DMS79 (cell line): ENCODE measurements at regions not wholly inside any gene's neighbourhood (a gene's known extent, or its start where the extent isn't known, plus 50 kb on each side); places are given as distances from the start of the nearest gene placed in this dataset.

Experiments used
- DNase-seq: peaks from one replicate; lab custom pipeline; 2025; lab: John Stamatoyannopoulos, UW

DNA sequence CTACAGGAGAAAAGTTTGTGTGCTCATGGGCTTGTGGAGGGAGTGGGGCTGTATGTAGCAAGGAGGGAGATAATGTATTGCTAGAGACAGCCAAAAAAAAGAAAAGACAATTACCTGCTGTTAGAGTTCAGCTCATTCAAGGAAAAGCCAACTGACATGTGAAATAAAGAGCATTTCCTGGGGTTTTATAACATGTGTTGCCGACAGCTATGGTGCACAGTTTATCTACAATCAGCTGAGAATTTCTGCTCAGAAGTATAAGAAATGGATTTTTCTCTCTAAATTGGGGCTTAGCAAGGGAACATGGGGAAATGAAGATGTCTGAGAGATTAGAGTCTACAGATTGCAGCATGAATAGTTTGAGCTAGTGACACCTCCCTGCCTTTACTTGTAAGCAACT, 674.1 kb downstream of the SUCLG1 start:
- no peak for DNase-seq

DNA sequence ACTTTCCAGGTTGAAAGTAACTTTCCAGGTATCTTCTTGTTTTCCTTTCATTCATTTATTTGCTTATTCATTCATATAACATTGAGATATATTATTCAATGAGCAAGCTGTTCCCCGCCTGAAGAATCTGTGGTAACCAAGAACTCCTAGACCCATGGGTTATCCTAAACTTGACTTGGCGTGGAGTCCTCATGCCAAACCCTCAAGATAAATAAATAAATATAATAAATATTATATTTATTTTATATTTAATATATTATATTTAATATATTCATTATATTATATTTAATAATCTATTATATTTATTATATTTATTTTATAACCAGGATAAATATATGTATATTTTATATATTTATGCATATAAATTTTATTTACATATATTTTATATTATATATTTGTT, 674.8 kb downstream of the SUCLG1 start:
- DNase-seq: no peak

DNA sequence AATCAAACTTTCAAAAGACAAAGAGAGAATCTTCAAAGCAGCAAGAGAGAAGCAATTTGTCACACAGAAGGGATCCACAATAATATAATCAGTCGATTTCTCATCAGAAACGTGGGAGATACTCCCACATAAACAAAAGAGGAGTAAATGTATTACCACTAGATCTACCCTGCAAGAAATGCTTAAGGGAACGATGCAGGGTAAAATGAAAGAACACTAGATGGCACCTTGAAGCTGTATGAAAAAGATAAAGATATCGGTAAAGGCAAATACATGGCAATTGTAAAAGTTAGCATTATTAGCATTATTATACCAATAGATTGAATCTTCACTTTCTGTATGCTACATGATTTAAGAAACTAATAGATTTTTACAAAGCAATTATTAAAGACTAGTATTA, 677.0 kb downstream of the SUCLG1 start:
- DNase-seq: no peak

DNA sequence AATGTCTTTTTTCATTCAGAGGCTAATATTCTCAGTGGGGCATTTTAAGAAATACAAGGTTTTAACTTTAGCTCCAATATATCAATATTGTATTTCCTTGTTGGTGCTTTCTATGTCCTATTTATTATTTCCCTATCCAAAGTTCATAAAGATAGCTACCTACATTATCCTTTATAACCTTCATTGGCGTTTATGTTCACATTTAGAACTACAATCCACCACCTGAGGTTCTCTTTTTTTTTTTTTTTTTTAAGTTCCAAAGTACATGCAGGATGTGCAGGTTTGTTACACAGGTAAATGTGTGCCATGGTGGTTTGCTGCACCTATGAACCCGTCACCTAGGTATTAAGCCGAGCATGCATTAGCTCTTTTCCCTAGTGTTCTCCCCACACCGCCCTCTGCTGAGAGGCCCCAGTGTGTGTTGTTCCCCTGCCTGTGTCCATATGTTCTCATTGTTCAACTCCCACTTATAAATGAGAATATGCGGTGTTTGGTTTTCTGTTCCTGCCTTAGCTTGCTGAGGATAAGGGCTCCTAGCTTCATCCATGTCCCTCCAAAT, 694.6 kb downstream of the SUCLG1 start:
- no peak for DNase-seq

DNA sequence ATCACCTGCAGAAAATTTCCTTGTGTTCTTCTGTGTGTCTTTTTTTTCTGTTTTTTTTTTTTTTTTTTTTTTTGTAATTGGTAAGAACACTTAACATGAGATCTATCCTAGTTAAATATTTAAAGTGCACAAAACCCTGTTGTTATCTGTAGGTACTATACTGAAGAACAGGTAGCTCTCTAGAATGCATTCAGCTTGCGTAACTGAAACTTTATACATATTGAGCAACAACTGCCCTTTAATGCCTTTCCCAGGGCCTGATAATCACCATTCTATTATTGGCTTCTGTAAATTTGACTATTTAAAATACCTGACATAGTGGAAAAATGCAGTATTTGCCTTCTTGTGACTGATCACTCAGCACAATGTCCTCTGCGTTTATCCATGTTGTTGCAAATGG, 701.8 kb downstream of the SUCLG1 start:
- DNase-seq: no peak

DNA sequence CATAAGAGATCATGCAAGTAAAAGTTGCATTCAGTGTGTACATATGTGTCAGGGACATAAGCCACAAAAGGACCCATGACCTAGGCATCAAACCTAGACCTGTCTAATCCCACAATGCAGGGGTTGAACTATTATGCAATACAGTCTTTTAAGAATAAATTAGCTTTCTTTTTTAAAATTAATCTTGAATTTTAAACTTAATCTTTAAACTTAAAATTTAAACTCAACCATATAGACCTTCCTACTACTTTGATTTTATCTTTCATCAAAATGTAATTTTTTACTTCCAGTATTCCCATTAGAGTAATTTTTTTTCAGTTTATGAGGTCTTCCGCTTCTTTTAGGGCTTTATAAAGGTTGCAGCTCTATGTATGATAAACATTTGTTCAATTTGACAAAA, 702.9 kb downstream of the SUCLG1 start:
- DNase-seq: no peak

DNA sequence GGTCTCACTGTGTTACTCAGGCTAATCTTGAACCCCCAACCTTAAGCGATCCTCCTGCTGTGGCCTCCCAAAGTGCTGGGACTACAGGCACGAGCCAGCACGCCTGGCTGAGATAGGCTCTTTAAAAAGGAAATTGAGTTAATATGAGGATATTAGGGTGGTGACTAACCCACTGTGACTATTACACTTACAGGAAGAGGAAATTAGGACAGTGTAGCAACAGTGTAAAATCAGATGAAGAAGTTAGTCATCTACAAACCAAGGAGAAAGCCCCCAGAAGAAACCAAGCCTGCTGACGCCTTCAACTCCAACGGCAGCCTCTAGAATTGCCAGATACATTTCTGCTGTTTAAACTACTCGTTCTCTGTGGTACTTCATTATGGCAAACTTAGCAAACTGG, 711.9 kb downstream of the SUCLG1 start:
- DNase-seq: no peak

DNA sequence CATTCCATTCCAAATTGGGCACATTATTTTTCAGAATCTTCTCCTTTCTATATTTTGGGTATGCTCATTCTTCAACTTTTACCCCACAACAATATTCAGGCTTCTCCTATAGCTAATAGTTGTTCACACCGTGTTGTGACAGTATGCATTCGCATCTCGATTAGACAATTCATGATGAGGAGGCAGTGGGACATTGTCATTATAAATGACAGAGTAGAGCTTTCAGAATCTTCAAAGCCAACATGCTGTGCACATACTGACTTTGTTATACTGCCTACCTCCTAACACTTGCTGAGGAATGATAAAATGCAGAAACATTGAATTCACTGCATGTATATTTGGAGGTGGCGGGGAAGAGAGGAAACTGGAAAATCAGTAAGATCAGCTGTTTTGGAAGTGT, 714.2 kb downstream of the SUCLG1 start:
- no peak for DNase-seq

DNA sequence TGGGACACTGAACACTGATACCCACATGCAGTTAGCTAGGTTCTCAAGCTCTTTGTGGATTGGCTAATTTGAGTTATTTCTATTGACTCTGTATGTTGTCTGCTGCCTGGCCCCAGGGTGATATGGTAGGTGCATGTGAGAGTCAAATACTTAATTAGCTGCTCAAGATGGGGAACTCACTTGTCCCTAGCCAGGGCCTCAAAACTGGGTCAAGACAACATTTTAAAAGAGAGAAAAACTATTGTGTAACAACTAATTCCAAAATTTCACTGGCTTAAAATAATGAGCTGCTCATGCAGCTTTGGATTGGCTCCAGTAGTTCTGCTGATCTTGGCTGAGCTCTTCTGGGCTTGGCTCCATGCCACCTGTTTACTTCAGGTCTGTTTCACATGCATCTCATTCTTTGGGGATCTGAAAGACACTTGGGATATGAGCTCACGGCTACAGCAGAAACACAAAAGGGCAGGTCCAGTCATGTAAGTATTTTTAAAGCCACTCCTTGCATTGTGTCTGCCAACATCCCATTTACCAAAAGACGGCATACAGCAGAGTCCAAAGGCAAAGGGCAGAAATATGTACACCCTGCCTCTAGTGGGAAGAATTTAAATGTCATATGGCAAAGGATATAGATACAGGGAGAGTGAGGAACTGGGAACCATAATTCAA, 716.8 kb downstream of the SUCLG1 start:
- no peak for DNase-seq

DNA sequence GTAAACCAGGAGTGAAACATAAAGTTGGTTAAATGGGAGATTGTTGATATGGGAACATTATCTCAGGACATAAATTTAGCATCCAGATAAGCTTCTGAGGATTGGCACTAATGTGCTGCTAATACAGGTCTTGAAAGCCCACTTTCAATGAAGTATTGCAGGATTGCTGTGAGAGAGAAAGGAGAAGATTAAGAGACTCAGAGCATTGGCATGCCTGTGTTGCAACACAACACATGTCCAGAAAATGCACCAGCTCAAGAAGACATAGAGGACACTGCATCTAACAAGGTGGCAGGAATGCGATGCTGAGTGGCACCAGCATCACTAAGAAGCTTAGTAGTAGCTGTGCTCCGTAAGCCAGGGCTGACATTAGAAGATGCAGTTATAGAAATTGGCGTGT, 728.9 kb downstream of the SUCLG1 start:
- no peak for DNase-seq

DNA sequence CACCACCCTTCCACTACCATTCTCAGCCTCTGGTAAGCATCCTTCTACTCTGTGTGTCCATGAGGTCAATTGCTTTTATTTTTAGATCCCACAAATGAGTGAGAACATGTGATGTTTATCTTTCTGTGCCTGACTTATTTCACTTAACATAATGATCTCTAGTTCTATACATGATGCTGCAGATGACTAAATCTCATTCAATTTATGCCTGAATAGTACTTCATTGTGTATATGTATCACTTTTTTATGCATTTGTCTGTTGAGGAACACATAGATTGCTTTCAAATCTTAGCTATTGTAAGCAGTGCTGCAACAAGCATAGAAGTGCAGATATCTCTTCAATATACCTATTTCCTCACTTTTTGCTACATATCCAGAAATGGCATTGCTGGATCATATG, 733.3 kb downstream of the SUCLG1 start:
- DNase-seq: no peak

DNA sequence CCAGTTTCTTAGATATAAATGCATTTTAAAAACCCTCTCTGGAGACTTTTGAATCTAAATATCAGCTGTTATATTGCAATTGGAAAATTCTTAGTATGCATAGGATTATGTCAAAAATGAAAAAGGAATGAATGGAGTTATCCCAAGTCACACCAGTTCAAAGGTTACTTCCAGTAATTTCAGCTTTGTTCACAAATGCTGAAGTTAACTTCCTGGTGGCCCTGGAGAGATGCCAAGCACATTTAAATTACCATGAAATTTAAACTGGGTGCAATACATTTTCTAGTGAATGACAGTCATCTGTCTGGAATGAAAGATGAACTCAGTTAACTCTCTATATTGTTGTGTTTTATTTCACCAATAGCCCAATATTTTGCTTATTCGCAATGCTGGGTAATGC, 753.9 kb downstream of the SUCLG1 start:
- no peak for DNase-seq

DNA sequence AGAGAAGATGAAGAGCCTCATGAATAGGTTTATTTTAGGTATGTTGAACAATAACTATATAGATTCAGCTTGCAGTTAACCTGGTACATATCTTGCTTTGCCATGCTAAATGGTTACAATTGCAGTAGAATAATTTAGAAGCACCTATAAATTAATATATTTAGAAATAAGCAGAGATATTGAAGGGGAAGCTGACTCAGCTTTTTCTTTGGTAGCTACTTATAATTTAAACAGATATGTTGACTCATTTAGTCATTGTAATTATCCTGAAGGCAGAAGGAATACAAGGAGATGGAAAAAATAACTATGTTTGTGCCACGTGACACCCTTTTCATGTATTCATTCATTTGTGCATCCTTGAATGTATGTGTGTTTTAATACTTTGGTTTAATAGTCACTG, 755.5 kb downstream of the SUCLG1 start:
- DNase-seq: no peak

DNA sequence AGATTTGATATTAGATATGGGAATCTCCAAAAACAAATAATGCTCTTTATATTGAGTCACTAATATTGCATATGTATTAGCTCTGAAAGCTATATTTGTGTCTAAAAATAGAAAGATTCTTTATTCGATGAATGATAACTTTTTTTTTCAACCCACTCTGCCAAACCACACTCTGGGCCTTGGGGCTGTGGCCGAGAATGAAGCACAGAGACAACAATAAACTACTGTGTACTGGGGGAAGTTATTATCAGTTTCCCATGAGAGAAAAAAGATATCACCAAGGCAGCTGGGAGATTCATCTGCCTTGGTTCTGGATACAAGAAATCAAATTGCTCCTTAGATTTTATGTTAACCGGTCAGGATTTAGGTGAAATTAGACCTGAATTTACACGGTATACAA, 762.2 kb downstream of the SUCLG1 start:
- no peak for DNase-seq

DNA sequence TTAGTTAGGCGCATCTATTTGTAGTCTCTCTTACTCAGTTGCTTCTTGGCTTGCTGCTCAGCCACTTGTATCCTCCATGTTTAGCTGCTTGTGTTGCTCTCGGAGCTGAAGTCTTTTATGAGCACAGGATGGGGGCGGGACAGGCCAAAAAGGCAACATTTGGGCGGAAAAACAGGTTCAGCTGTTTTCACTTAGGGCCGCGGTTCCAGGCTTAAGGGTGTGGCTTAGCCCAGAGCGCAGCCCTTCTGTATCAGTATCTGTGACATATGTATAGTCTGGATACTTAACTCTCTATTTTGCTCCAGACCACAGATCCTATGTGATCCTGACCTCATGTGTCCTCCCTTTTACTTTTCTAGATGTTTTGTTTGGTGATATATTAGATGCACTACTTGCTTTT, 763.5 kb downstream of the SUCLG1 start:
- no peak for DNase-seq

DNA sequence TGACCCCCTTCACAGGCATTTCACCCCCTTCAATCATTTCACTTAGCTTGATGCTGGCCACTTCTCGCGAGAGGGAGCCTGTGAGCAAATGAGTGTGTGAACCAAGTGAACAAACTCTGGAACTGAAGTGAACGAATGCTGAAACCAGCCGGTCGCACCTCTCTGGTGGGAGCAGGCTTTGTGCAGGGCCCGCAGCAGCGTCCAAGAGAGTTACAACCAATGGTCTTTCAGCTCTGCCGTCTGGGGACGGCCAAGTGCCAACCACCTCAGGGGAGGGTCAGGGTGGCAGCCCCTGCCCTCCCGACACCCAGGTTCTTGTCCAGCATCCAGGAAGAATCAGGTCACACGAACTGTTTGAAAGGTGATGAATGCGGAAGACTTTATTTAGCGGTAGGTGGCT, 764.0 kb downstream of the SUCLG1 start:
- DNase-seq: no peak

DNA sequence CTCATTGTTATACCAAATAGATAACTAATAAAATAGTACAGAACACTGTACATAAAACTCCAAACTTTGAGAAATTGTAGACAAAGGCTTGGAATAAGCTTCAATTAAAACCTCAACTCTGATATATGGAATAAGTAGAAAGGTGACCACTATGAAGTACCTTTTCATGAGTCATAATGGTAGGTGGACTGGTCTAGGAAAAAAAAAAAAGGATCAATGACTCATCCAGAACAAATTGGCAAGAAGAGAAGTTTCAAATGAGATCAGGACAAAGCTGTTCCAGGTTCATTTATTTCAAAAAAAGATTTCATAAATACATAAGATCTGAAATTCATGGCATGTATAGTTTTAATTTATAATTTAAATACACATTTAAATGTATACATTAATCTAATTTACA, 769.7 kb downstream of the SUCLG1 start:
- DNase-seq: no peak

DNA sequence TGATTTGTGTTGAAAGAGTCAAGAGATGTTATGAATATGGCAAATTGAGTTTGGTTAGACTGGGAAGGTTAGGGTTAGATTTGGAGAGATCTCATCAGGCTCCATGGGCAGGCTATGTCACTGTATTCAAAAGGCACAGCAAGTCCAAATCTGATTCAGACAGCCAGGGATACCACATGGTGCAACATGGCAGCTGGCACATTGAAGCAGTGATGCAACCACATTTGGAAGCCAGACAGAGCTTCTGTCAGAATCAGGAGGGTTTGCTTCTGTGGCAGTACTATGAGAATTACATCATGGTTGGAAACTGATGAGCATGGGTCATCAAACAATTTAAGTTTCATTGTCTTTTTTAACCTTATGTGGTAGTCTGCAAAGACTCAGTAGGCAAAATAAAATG, 772.2 kb downstream of the SUCLG1 start:
- no peak for DNase-seq

DNA sequence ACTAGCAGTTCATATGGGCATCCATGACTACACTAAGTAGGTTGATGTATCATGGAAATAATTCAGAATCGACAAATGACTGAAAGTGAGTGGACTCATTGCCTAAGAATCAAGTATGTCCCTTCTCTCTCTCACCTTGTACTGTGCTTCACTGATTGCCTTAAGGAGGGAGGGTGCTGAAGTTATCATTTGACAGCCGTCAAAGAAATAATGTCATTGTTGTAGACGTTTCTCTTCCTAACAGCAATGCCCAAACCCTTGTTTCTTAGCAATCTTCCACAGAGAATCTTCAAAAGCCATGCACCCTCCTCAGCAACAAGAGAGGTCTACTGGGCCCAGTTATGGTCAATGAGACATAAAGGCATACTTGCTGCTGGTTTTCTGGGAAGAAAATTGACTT, 785.0 kb downstream of the SUCLG1 start:
- no peak for DNase-seq

DNA sequence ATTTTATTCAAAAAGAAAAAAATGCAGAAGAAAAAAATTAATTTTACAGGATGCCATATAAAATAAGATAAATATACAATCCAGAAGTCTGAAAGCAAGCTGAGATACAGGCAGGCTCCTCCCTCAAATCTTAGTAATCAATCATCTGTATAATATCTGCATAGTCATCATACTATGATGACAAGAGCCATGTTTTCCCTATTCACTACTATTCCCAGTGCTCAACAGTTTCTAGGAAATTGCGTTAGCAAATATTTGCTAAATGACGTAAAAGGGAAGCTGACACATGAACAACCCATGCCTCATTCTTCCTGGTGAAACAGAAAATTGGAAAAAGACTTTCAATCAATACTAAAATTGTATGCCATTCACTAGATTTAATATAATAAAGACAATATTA, 793.2 kb downstream of the SUCLG1 start:
- DNase-seq: no peak

DNA sequence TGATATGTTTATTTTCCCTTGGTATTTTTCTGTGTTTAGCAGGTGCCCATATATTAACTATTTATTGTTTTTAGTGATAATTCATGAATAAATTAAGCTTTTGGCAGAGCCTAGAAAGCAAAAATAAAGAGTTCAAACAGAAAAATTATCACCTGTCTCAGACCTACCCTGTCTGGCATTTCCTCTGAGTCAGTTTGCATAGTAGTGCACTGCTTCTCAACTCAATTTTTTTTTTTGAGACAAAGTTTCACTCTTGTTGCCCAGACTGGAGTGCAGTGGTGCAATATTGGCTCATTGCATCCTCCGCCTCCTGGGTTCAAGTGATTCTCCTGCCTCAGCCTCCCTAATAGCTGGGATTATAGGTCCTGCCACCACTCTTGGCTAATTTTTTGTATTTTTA, 793.9 kb downstream of the SUCLG1 start:
- no peak for DNase-seq

DNA sequence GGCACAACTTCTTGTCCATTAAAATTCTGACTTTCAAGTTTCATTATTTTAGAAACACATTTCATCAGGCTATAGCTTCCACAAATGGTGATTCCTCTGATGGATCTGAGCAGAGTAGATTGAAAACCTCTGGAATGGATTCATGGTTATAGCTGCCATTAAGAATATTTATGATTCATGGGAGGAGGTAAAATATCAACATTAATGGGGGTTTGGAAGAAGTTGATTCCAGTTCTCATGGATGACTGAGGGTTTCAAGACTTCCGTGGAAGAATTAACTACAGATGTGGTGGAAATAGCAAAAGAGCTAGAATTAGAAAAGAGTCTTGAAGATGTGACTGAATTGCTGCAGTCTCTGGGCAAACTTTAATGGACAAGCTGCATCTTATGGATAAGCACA, 797.4 kb downstream of the SUCLG1 start:
- no peak for DNase-seq

DNA sequence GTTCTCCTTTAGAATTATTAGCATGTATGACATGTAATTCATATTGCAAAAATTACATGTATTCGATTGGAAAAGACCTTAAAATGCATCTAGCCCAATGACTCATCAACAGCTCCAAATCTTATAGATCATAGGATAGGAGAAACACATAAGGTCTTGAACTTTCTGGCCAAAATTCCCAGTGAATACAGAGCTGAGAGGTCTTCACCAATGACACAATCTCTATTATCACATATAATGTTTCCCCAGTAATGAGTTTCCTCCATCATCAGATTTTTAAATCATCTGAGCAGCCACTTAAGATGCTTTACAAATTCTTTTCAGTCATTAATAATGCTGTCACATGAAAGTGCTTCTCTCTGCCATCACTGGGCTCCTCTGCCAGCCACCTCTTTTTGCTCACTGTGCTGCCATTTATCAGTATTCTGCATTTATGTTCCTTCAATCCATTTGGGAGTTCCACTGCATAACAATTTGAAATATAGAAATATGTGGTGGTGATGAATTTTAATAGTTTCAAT, 804.9 kb downstream of the SUCLG1 start:
- DNase-seq: no peak

DNA sequence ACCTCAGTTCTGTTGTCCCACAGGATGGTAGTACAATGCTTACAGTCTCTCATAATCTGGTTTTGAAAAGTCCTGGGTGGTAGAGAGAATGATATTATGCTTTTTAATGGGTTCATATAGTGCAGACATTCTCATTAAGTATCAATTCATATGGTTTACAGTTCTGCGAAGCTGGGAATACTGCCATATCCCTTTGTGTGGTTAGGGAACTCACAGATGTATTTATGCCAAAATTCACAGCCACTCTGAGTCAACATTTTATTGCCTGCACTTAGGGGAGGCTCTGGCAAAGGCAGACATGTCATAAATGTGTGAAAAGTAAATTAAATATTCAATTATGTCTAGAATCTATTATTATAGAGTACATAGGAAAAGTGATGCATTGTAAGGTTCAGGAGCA, 808.2 kb downstream of the SUCLG1 start:
- DNase-seq: no peak
